ENCODE measurements at regions not wholly inside any gene's neighbourhood (a gene's known extent, or its start where the extent isn't known, plus 50 kb on each side); places are given as distances from the start of the nearest gene placed in this dataset.

GRCh38 chr2:104648376-104648775 lies 205.5 kb upstream of the POU3F3 start (continued):
- no peak for TF ChIP-seq REST (IDR thresholded peaks at IDR 0.05; ENCODE audit: unreplicated experiment)
- TF ChIP-seq EZH2phosphoT487 (IDR thresholded peaks at IDR 0.05; ENCODE audit: unreplicated experiment): no peak

GRCh38 chr2:104649866-104650265 lies 204.0 kb upstream of the POU3F3 start:
- Histone ChIP-seq H3K4me1 (ENCODE audit: insufficient read depth) (peaks cover 3% of the 10 kb centered on the region; the same call in 1 of the 2 replicates), H3K27me3 (ENCODE audit: insufficient read depth) (no peaks in the 10 kb centered on the region; the same call in 1 of the 2 replicates), H3K27ac (ENCODE audit: low read depth) (no peak overlapping the region), H3K36me3 (ENCODE audit: insufficient read depth) (no peaks in the 10 kb centered on the region), H3K79me2 (replicated peaks; ENCODE audit: insufficient read depth) (no peaks in the 10 kb centered on the region), H3K4me2 (no peak overlapping the region), H4K20me1 (replicated peaks; ENCODE audit: insufficient read depth) (no peaks in the 10 kb centered on the region), H2AFZ (no peak overlapping the region), H3F3A (replicated peaks; ENCODE audit: low read depth) (no peaks in the 10 kb centered on the region), H3K4me3 (no peak overlapping the region), H3K9me2 (ENCODE audit: insufficient read depth) (no peaks in the 10 kb centered on the region)
- DNase-seq (ENCODE audit: low spot score) (no peak), ATAC-seq (no peak)
- Mint-ChIP-seq H3K4me1 (peaks cover 2% of the 10 kb centered on the region), H3K4me3 (no peak overlapping the region), H3K9me3 (no peaks in the 10 kb centered on the region), H3K36me3 (ENCODE audit: low read depth) (no peaks in the 10 kb centered on the region), H3K27ac (no peak overlapping the region), H3K27me3 (ENCODE audit: insufficient read depth, low read depth, poor library complexity) (no peaks in the 10 kb centered on the region)
- TF ChIP-seq EZH2phosphoT487 (IDR thresholded peaks at IDR 0.05; ENCODE audit: unreplicated experiment): no peak
- no peak for TF ChIP-seq EZH2 (IDR thresholded peaks at IDR 0.05; ENCODE audit: low read depth, unreplicated experiment)
- TF ChIP-seq CREB1 (CRISPR knock-in tag; IDR thresholded peaks at IDR 0.05; ENCODE audit: low read depth): no peak
- no peak for TF ChIP-seq ETS1 (IDR thresholded peaks at IDR 0.05)
- no peak for TF ChIP-seq ZNF114 (CRISPR knock-in tag; IDR thresholded peaks at IDR 0.05)
- TF ChIP-seq JUNB (IDR thresholded peaks at IDR 0.05; ENCODE audit: unreplicated experiment): no peak
- no peak for TF ChIP-seq NANOG (IDR thresholded peaks at IDR 0.05; ENCODE audit: borderline replicate concordance)

GRCh38 chr2:104650405-104650996 lies 203.4 kb upstream of the POU3F3 start:
- H2AFZ ChIP-seq: no peak overlapping the region
- no peaks in the 10 kb centered on the region; the same call in 1 of the 2 replicates for H3K27me3 ChIP-seq (ENCODE audit: insufficient read depth)
- H3K4me3 ChIP-seq: no peak overlapping the region
- no peaks in the 10 kb centered on the region for H3K79me2 ChIP-seq (replicated peaks; ENCODE audit: insufficient read depth)
- DNase-seq (ENCODE audit: low spot score) (no peak), ATAC-seq (no peak)
- Mint-ChIP-seq H3K4me3 (no peak overlapping the region), H3K4me1 (peaks cover 9% of the 10 kb centered on the region), H3K9me3 (no peaks in the 10 kb centered on the region), H3K36me3 (ENCODE audit: low read depth) (no peaks in the 10 kb centered on the region), H3K27ac (no peak overlapping the region), H3K27me3 (ENCODE audit: insufficient read depth, low read depth, poor library complexity) (no peaks in the 10 kb centered on the region)
- H3K27ac ChIP-seq (ENCODE audit: low read depth): no peak overlapping the region
- H3K4me1 ChIP-seq (ENCODE audit: insufficient read depth): peaks cover 9% of the 10 kb centered on the region
- H3F3A ChIP-seq (replicated peaks; ENCODE audit: low read depth): no peaks in the 10 kb centered on the region
- H3K4me2 ChIP-seq: no peak overlapping the region
- H3K9me2 ChIP-seq (ENCODE audit: insufficient read depth): no peaks in the 10 kb centered on the region
- H4K20me1 ChIP-seq (replicated peaks; ENCODE audit: insufficient read depth): no peaks in the 10 kb centered on the region
- no peaks in the 10 kb centered on the region for H3K36me3 ChIP-seq (ENCODE audit: insufficient read depth)
- TF ChIP-seq CTCF (conservative IDR thresholded peaks at IDR 0.05; ENCODE audit: low read depth in 2 of 2) (no peak), CREB1 (CRISPR knock-in tag; IDR thresholded peaks at IDR 0.05; ENCODE audit: low read depth) (no peak), ZNF114 (CRISPR knock-in tag; IDR thresholded peaks at IDR 0.05) (no peak), EZH2phosphoT487 (IDR thresholded peaks at IDR 0.05; ENCODE audit: unreplicated experiment) (no peak), STAT1 (IDR thresholded peaks at IDR 0.05; ENCODE audit: unreplicated experiment) (no peak), ZNF331 (CRISPR knock-in tag; IDR thresholded peaks at IDR 0.05; ENCODE audit: low read depth) (no peak), EZH2 (IDR thresholded peaks at IDR 0.05; ENCODE audit: low read depth, unreplicated experiment) (no peak), REST (IDR thresholded peaks at IDR 0.05; ENCODE audit: unreplicated experiment) (no peak), POLR2AphosphoS5 (IDR thresholded peaks at IDR 0.05; ENCODE audit: low read depth) (no peak)
